Panc1 (cell line): ENCODE measurements at regions not wholly inside any gene's neighbourhood (a gene's known extent, or its start where the extent isn't known, plus 50 kb on each side); places are given as distances from the start of the nearest gene placed in this dataset.

Source experiments
- ATAC-seq: fragments of 200-7000 bp; cut with Tn5 transposase; 2 replicates; pipeline ENCODE4 v1.9.1; 2020; ENCODE audit warnings: mild to moderate bottlenecking, moderate library complexity
- BruUV-seq: library from RNA; stranded (reverse); fragments of 400-500 nt; replicated peaks from 2 replicates; lab custom pipeline; 2021; lab: Mats Ljungman, UMichigan
- CTCF ChIA-PET: fragments of 300-600 bp; sonication (Branson Sonifier 250); formaldehyde crosslinking; loops from one replicate; lab custom pipeline; 2022; ENCODE audit warnings: antibody characterized with exemption; lab: Charles Lee
- POLR2A ChIA-PET: fragments of 300-600 bp; sonication (Branson Sonifier 250); formaldehyde crosslinking; loops from one replicate; lab custom pipeline; 2022; ENCODE audit warnings: antibody characterized with exemption; lab: Charles Lee
- DNase-seq: peaks from one replicate; pipeline ENCODE4 v3.0.0-alpha.2; 2010; ENCODE audit warnings: low read depth, low spot score
- H3K27ac ChIP-seq: 2 replicates; pipeline ENCODE4 v1.5.1; 2011; ENCODE audit warnings: mild to moderate bottlenecking, low read length, inconsistent platforms
- H3K27me3 ChIP-seq: fragments of 200-500 bp; sonication (Bioruptor generic); 2 replicates; pipeline ENCODE4 v1.6.0; 2014; ENCODE audit warnings: low read length, inconsistent platforms; ENCODE audit not compliant: control insufficient read depth, insufficient read depth
- H3K36me3 ChIP-seq: fragments of 200-500 bp; sonication (Bioruptor generic); 2 replicates; pipeline ENCODE4 v1.5.1; 2014; ENCODE audit warnings: inconsistent platforms, mild to moderate bottlenecking, low read length, moderate library complexity; ENCODE audit not compliant: control insufficient read depth, insufficient read depth
- H3K4me1 ChIP-seq: 2 replicates; pipeline ENCODE4 v1.5.1; 2011; ENCODE audit warnings: inconsistent platforms, mild to moderate bottlenecking, low read length, moderate library complexity; ENCODE audit not compliant: control insufficient read depth, insufficient read depth
- H3K4me3 ChIP-seq, 2 experiments: 2 replicates each; pipeline ENCODE4 v1.5.1; 2011 to 2012; ENCODE audit warnings: low read depth in 2 of 2, low read length in 2 of 2, mild to moderate bottlenecking in 2 of 2, inconsistent platforms in 1 of 2, moderate library complexity in 1 of 2
- H3K9me3 ChIP-seq: fragments of 200-500 bp; sonication (Bioruptor generic); 2 replicates; pipeline ENCODE4 v1.5.1; 2014; ENCODE audit warnings: low read depth, mild to moderate bottlenecking, inconsistent platforms, low read length, moderate library complexity; ENCODE audit not compliant: control insufficient read depth, insufficient read depth
- CTCF ChIP-seq: fragments of 450-650 bp; IDR thresholded peaks from 2 replicates; pipeline ENCODE4 v1.5.1; 2017; ENCODE audit warnings: mild to moderate bottlenecking
- POLR2AphosphoS5 ChIP-seq: IDR thresholded peaks from 2 replicates; pipeline ENCODE4 v1.6.1; 2012; ENCODE audit warnings: mild to moderate bottlenecking, low read depth, low read length, moderate library complexity
- REST ChIP-seq, 2 experiments: IDR thresholded peaks; 2 replicates each; pipeline ENCODE4 v1.6.1; 2011 to 2012; ENCODE audit warnings: low read depth in 2 of 2, control low read depth in 1 of 2, low read length in 1 of 2, mild to moderate bottlenecking in 1 of 2, moderate library complexity in 1 of 2; ENCODE audit not compliant: insufficient read depth in 1 of 2
- SIN3A ChIP-seq: IDR thresholded peaks from 2 replicates; pipeline ENCODE4 v1.6.1; 2012; ENCODE audit warnings: low read depth, mild to moderate bottlenecking, low read length, moderate library complexity, borderline replicate concordance; ENCODE audit not compliant: insufficient read depth
- TCF7L2 ChIP-seq: IDR thresholded peaks from 2 replicates; pipeline ENCODE4 v1.6.1; 2011; ENCODE audit warnings: mild to moderate bottlenecking, low read depth, low read length, inconsistent platforms
- in situ Hi-C: cut with HindIII; loops from 2 replicates; pipeline ENCODE4 v1.10.0; 2016; ENCODE audit warnings: low sequenced_read_pairs, low pct_unique_long_range_greater_than_20kb
- intact Hi-C: fragments of 100-400 bp; cut with micrococcal nuclease; formaldehyde crosslinking; loops from one replicate; pipeline ENCODE4 v1.10.0; 2022; ENCODE audit not compliant: unreplicated experiment

- H3K27me3 ChIP-seq, result no peaks in the 10 kb centered on the region
- CTCF ChIA-PET, result no interaction called here
- BruUV-seq, result no TSS peak
- intact Hi-C loops (no loop called here), in situ Hi-C loops (no loop called here)
- POLR2A ChIA-PET, result no interaction called here
- DNase-seq (no peak), ATAC-seq (no peak)
- H3K4me3 ChIP-seq, result no peak overlapping the region
- no peaks in the 10 kb centered on the region for H3K4me1 ChIP-seq
- TF ChIP-seq POLR2AphosphoS5, result no peak
- TF ChIP-seq CTCF, result no peak
- TF ChIP-seq TCF7L2, result no peak
- TF ChIP-seq REST (IDR thresholded peaks at IDR 0.05; ENCODE audit: insufficient read depth in 1 of 2, low read depth in 2 of 2, low read length in 1 of 2), result no peak
- no peak for TF ChIP-seq SIN3A
- H3K36me3 ChIP-seq, result no peaks in the 10 kb centered on the region; the same call in 1 of the 2 replicates
- H3K9me3 ChIP-seq, result 0 out of 2 replicates have a peak, but pooled peaks cover 4% of the 10 kb centered on the region
- H3K27ac ChIP-seq, result no peak overlapping the region
Observed at GRCh38 chr3:116802651-116803050, 93.1 kb downstream of the TUSC7 start.

GRCh38 chr3:116806351-116806750 lies 96.8 kb downstream of the TUSC7 start:
- BruUV-seq, result no TSS peak
- no peaks in the 10 kb centered on the region for H3K4me1 ChIP-seq
- DNase-seq (no peak), ATAC-seq (no peak)
- in situ Hi-C loops (no loop called here), intact Hi-C loops (no loop called here)
- no peaks in the 10 kb centered on the region for H3K27me3 ChIP-seq
- ChIA-PET CTCF (no interaction called here), POLR2A (no interaction called here)
- H3K4me3 ChIP-seq, result no peak overlapping the region
- H3K27ac ChIP-seq, result no peak overlapping the region
- TF ChIP-seq CTCF, result no peak
- no peak for TF ChIP-seq TCF7L2
- TF ChIP-seq SIN3A, result no peak
- TF ChIP-seq REST (IDR thresholded peaks at IDR 0.05; ENCODE audit: insufficient read depth in 1 of 2, low read depth in 2 of 2, low read length in 1 of 2), result no peak
- TF ChIP-seq POLR2AphosphoS5, result no peak
- 0 out of 2 replicates have a peak, but pooled peaks cover 4% of the 10 kb centered on the region for H3K9me3 ChIP-seq
- H3K36me3 ChIP-seq, result no peaks in the 10 kb centered on the region; the same call in 1 of the 2 replicates
